ENCODE measurements at regions not wholly inside any gene's neighbourhood (a gene's known extent, or its start where the extent isn't known, plus 50 kb on each side); places are given as distances from the start of the nearest gene placed in this dataset.

- TF ChIP-seq CTCF (IDR thresholded peaks at IDR 0.05) (no peak), POLR2A (IDR thresholded peaks at IDR 0.05) (no peak)
These were observed 532.6 kb upstream of the EPHA5 start for GRCh38 chr4:66202870-66203269.

All from uterus (tissue), 2 donors.